IMR-90 (cell line): ENCODE measurements at regions not wholly inside any gene's neighbourhood (a gene's known extent, or its start where the extent isn't known, plus 50 kb on each side); places are given as distances from the start of the nearest gene placed in this dataset.

ENCODE experiments used
- ATAC-seq: fragments of 200-7000 bp; cut with Tn5 transposase; 2 replicates; pipeline ENCODE4 v1.9.1; 2020; ENCODE audit warnings: low read depth, mild to moderate bottlenecking, moderate library complexity
- BruUV-seq: library from RNA; stranded (reverse); fragments of 400-500 nt; replicated peaks from 2 replicates; lab custom pipeline; 2021; lab: Mats Ljungman, UMichigan
- CTCF ChIA-PET: fragments of 300-600 bp; formaldehyde crosslinking; extraction: SDS; loops from one replicate; lab custom pipeline; 2021; ENCODE audit warnings: antibody characterized with exemption; lab: Yijun Ruan, JAX
- POLR2A ChIA-PET: fragments of 300-600 bp; sonication (Branson Sonifier 250); formaldehyde crosslinking; loops from one replicate; lab custom pipeline; 2022; ENCODE audit warnings: antibody characterized with exemption; ENCODE audit not compliant: unreplicated experiment; lab: Charles Lee
- DNase-seq: peaks from one replicate; pipeline ENCODE4 v3.0.0; 2013
- H2AFZ ChIP-seq: replicated peaks from 2 replicates; pipeline ENCODE3; 2013; ENCODE audit warnings: low read length, mild to moderate bottlenecking; ENCODE audit not compliant: poor library complexity
- H2AK5ac ChIP-seq: 2 replicates; pipeline ENCODE4 v1.6.1; 2013; ENCODE audit warnings: low read depth, low read length, inconsistent platforms
- H2AK9ac ChIP-seq: replicated peaks from 2 replicates; pipeline ENCODE3; 2013; ENCODE audit warnings: mild to moderate bottlenecking, low read depth, low read length, moderate library complexity; ENCODE audit not compliant: poor library complexity
- H2BK120ac ChIP-seq: 2 replicates; pipeline ENCODE4 v1.6.1; 2013; ENCODE audit warnings: low read depth, low read length, inconsistent platforms
- H2BK15ac ChIP-seq: 3 replicates; pipeline ENCODE4 v1.6.1; 2013; ENCODE audit warnings: low read depth, low read length, inconsistent platforms
- H2BK20ac ChIP-seq: 2 replicates; pipeline ENCODE4 v1.6.1; 2013; ENCODE audit warnings: low read depth, mild to moderate bottlenecking, inconsistent platforms, low read length, moderate library complexity
- H2BK5ac ChIP-seq: 2 replicates; pipeline ENCODE4 v1.6.1; 2013; ENCODE audit warnings: mild to moderate bottlenecking, low read depth, low read length, inconsistent platforms; ENCODE audit not compliant: poor library complexity, severe bottlenecking
- H3K14ac ChIP-seq: replicated peaks from 2 replicates; pipeline ENCODE4 v1.6.1; 2013; ENCODE audit warnings: low read depth, low read length, inconsistent platforms
- H3K18ac ChIP-seq: 2 replicates; pipeline ENCODE4 v1.6.1; 2013; ENCODE audit warnings: low read depth, low read length, control low read depth
- H3K23ac ChIP-seq: 2 replicates; pipeline ENCODE4 v1.6.1; 2013; ENCODE audit warnings: low read depth, low read length, inconsistent platforms
- H3K27ac ChIP-seq: 2 replicates; pipeline ENCODE4 v1.5.1; 2013; ENCODE audit warnings: mild to moderate bottlenecking, control low read depth, low read length; ENCODE audit not compliant: insufficient read depth
- H3K27me3 ChIP-seq: 2 replicates; pipeline ENCODE4 v1.6.1; 2013; ENCODE audit warnings: low read length; ENCODE audit not compliant: control insufficient read depth, insufficient read depth
- H3K36me3 ChIP-seq: 2 replicates; pipeline ENCODE4 v1.6.1; 2013; ENCODE audit warnings: low read length, mixed read lengths; ENCODE audit not compliant: control insufficient read depth, insufficient read depth
- H3K4ac ChIP-seq: 2 replicates; pipeline ENCODE4 v1.6.1; 2013; ENCODE audit warnings: low read depth, low read length, inconsistent platforms
- H3K4me1 ChIP-seq: 2 replicates; pipeline ENCODE4 v1.6.1; 2013; ENCODE audit warnings: low read length, mixed read lengths; ENCODE audit not compliant: control insufficient read depth, insufficient read depth
- H3K4me2 ChIP-seq: 2 replicates; pipeline ENCODE4 v1.6.1; 2013; ENCODE audit warnings: low read depth, mild to moderate bottlenecking, control low read depth, low read length, moderate library complexity
- H3K4me3 ChIP-seq: 2 replicates; pipeline ENCODE4 v1.5.1; 2013; ENCODE audit warnings: low read depth, mild to moderate bottlenecking, control low read depth, low read length, moderate library complexity; ENCODE audit not compliant: insufficient read depth
- H3K56ac ChIP-seq: 2 replicates; pipeline ENCODE4 v1.6.1; 2013; ENCODE audit warnings: low read length, inconsistent platforms; ENCODE audit not compliant: insufficient read depth; ENCODE audit errors: extremely low read depth
- H3K79me1 ChIP-seq, 2 experiments: 2 replicates each; pipeline ENCODE4 v1.6.1; 2013; ENCODE audit warnings: low read length in 2 of 2, inconsistent platforms in 1 of 2, low read depth in 1 of 2
- H3K9ac ChIP-seq: 2 replicates; pipeline ENCODE4 v1.6.1; 2013; ENCODE audit warnings: low read depth, low read length, control low read depth
- H3K9me1 ChIP-seq: 2 replicates; pipeline ENCODE4 v1.6.1; 2013; ENCODE audit warnings: low read length, inconsistent platforms; ENCODE audit not compliant: insufficient read depth
- H3K9me3 ChIP-seq: 2 replicates; pipeline ENCODE4 v1.6.1; 2013; ENCODE audit warnings: low read length; ENCODE audit not compliant: control insufficient read depth, insufficient read depth
- H4K20me1 ChIP-seq: 2 replicates; pipeline ENCODE4 v1.6.1; 2013; ENCODE audit warnings: low read length, inconsistent platforms; ENCODE audit not compliant: insufficient read depth
- H4K5ac ChIP-seq: 2 replicates; pipeline ENCODE4 v1.6.1; 2013; ENCODE audit warnings: mild to moderate bottlenecking, low read depth, low read length, control low read depth
- H4K8ac ChIP-seq, 2 experiments: 2 replicates each; pipeline ENCODE4 v1.6.1; 2013; ENCODE audit warnings: low read depth in 2 of 2, low read length in 2 of 2, control low read depth in 1 of 2, inconsistent platforms in 1 of 2
- H4K91ac ChIP-seq: 2 replicates; pipeline ENCODE4 v1.6.1; 2013; ENCODE audit warnings: low read depth, low read length, inconsistent platforms; ENCODE audit not compliant: insufficient read depth
- CHD1 ChIP-seq: IDR thresholded peaks from 2 replicates; pipeline ENCODE4 v1.6.1; 2012; ENCODE audit warnings: low read depth, low read length, improper control_type of control experiment
- RCOR1 ChIP-seq: IDR thresholded peaks from 2 replicates; pipeline ENCODE4 v1.6.1; 2012; ENCODE audit warnings: mild to moderate bottlenecking, low read length, improper control_type of control experiment; ENCODE audit not compliant: insufficient replicate concordance
- WGBS, 2 experiments: methylation state at CpG; one replicate each; pipeline versions ENCODE4 v1.1.5 to v1.1.7; 2013; ENCODE audit warnings: missing lambda C conversion rate in 2 of 2; ENCODE audit not compliant: insufficient read length in 1 of 2; ENCODE audit errors: extremely low coverage in 2 of 2; 5-methylcytosine and 5-hydroxymethylcytosine counted together
- dilution Hi-C: fragments of 300-500 bp; cut with HindIII; formaldehyde crosslinking; loops from one replicate; pipeline ENCODE4 v1.14.3; 2018; ENCODE audit warnings: low sequenced_read_pairs; ENCODE audit not compliant: unreplicated experiment
- in situ Hi-C: fragments of 300-500 bp; cut with MboI; formaldehyde crosslinking; loops from 3 replicates; pipeline ENCODE4 v1.14.3; 2019; ENCODE audit warnings: low sequenced_read_pairs, inconsistent platforms, mixed read lengths
- intact Hi-C: fragments of 100-400 bp; cut with micrococcal nuclease; formaldehyde crosslinking; loops from 2 replicates; pipeline ENCODE4 v1.10.0; 2022

GRCh38 chr5:40334242-40334635 lies 345.5 kb upstream of the PTGER4 start:
- Histone ChIP-seq H4K5ac (no peak overlapping the region), H2BK20ac (no peak overlapping the region), H2BK5ac (no peak overlapping the region), H3K27ac (no peak overlapping the region), H2AK5ac (no peak overlapping the region), H3K4me1 (peaks cover 4% of the 10 kb centered on the region; the same call in 1 of the 2 replicates), H3K23ac (no peak overlapping the region), H2AK9ac (no peak overlapping the region), H4K91ac (no peak overlapping the region), H3K4me3 (no peak overlapping the region), H3K36me3 (no peaks in the 10 kb centered on the region), H2AFZ (no peak overlapping the region), H3K9me1 (no peaks in the 10 kb centered on the region), H4K20me1 (no peaks in the 10 kb centered on the region), H3K9me3 (no peaks in the 10 kb centered on the region), H3K18ac (no peak overlapping the region), H4K8ac (no peak overlapping the region), H3K9ac (no peak overlapping the region), H3K4me2 (no peak overlapping the region), H2BK15ac (no peak overlapping the region), H3K79me1 (no peaks in the 10 kb centered on the region), H2BK120ac (no peak overlapping the region), H3K4ac (no peak overlapping the region), H3K27me3 (no peaks in the 10 kb centered on the region), H3K56ac (no peak overlapping the region), H3K14ac (no peak overlapping the region)
- ChIA-PET CTCF (interaction anchor here (0.6 kb wide), 1 partner anchor 338 kb away, joined by 3 read pairs; no protein-coding TSS in a partner anchor), POLR2A (no interaction called here)
- dilution Hi-C loops, result no loop called here
- WGBS, 2 experiments, result no CpG with 5 or more reads among the region's 1 CpG
- intact Hi-C loops, result no loop called here
- no peak for TF ChIP-seq CHD1
- no peak for TF ChIP-seq RCOR1
- no peak for ATAC-seq
- in situ Hi-C loops, result no loop called here
- BruUV-seq, result no TSS peak
- DNase-seq, result no peak
